OCI-LY7 (cell line): ENCODE measurements at regions not wholly inside any gene's neighbourhood (a gene's known extent, or its start where the extent isn't known, plus 50 kb on each side); places are given as distances from the start of the nearest gene placed in this dataset.

Experiments
- CTCF ChIP-seq: fragments of 200-600 bp; sonication (generic); conservative IDR thresholded peaks from 2 replicates; pipeline ENCODE4 v1.5.1; 2014; ENCODE audit warnings: mild to moderate bottlenecking, antibody characterized with exemption, low read length, moderate library complexity, mixed read lengths
- EZH2phosphoT487 ChIP-seq: fragments of 200-600 bp; sonication (generic); IDR thresholded peaks from 2 replicates; pipeline ENCODE4 v1.6.1; 2018; ENCODE audit warnings: low read depth, borderline replicate concordance, mild to moderate bottlenecking, mixed run types, antibody characterized with exemption, low read length, moderate library complexity, mixed read lengths

DNA sequence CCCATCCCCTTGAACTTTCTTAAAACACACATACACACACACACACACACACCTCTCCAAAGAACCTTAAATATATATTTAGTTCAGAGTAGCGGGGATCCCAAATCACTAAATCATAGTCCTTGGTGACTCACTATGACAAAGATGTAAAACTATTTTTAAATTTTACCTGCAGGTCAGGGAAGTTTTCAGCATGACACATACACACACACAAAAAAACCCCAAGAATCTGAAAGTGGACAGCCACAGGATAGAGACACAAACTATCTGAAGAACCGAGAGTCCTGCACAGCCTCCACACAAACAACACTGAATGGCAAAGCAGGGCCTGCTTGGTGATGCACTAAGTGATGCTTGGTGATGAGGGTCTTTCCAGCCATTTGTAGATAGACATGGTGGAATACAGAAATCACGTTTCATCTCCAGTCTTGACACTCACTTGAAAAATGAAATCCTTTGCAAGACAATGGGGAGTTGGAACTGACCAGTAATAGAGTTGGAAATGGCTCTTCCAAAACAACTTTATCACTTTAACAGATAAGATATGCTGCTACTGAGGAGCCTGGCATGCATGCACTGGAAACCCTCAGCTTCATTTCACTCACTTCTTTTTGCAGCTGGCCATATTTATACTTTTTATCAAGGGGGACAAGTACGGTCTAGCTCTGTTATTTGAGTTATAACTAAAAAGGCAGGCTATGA lies 307.3 kb downstream of the RAPGEF2 start:
- no peak for TF ChIP-seq CTCF
- no peak for TF ChIP-seq EZH2phosphoT487
